Osteoblast (primary cell): ENCODE measurements at regions not wholly inside any gene's neighbourhood (a gene's known extent, or its start where the extent isn't known, plus 50 kb on each side); places are given as distances from the start of the nearest gene placed in this dataset.

Experiments
- DNase-seq: peaks from one replicate; pipeline ENCODE4 v3.0.0; 2011; ENCODE audit warnings: low spot score, mixed read lengths; ENCODE audit not compliant: insufficient read length; ENCODE audit errors: missing footprints
- H2AFZ ChIP-seq: 2 replicates; pipeline ENCODE4 v1.6.0; 2011; ENCODE audit warnings: mild to moderate bottlenecking, low read length
- H3K27ac ChIP-seq: 2 replicates; pipeline ENCODE4 v1.5.1; 2011; ENCODE audit warnings: mild to moderate bottlenecking, low read depth, low read length, moderate library complexity
- H3K27me3 ChIP-seq: 2 replicates; pipeline ENCODE4 v1.6.0; 2012; ENCODE audit warnings: mild to moderate bottlenecking, control low read depth, inconsistent platforms, low read length, moderate library complexity; ENCODE audit not compliant: insufficient read depth
- H3K36me3 ChIP-seq: 2 replicates; pipeline ENCODE4 v1.5.1; 2011; ENCODE audit warnings: mild to moderate bottlenecking, low read length, control low read depth, moderate library complexity; ENCODE audit not compliant: insufficient read depth
- H3K4me1 ChIP-seq: 2 replicates; pipeline ENCODE4 v1.5.1; 2011; ENCODE audit warnings: mild to moderate bottlenecking, low read length, control low read depth, moderate library complexity; ENCODE audit not compliant: insufficient read depth
- H3K4me2 ChIP-seq: 2 replicates; pipeline ENCODE4 v1.6.0; 2011; ENCODE audit warnings: mild to moderate bottlenecking, low read length; ENCODE audit not compliant: insufficient read depth
- H3K4me3 ChIP-seq: fragments of 200-600 bp; sonication (generic); 3 replicates; pipeline ENCODE4 v1.5.1; 2012; ENCODE audit warnings: mild to moderate bottlenecking, low read length, inconsistent platforms; ENCODE audit not compliant: insufficient read depth
- H3K79me2 ChIP-seq: 2 replicates; pipeline ENCODE4 v1.6.0; 2012; ENCODE audit warnings: mild to moderate bottlenecking, low read length, control low read depth, inconsistent platforms; ENCODE audit not compliant: insufficient read depth
- H3K9me3 ChIP-seq: 2 replicates; pipeline ENCODE4 v1.5.1; 2011; ENCODE audit warnings: low read depth, low read length, control low read depth
- H4K20me1 ChIP-seq: 2 replicates; pipeline ENCODE4 v1.6.0; 2012; ENCODE audit warnings: mild to moderate bottlenecking, low read length, control low read depth; ENCODE audit not compliant: insufficient read depth
- TF ChIP-seq, protein P1 (sequence below): IDR thresholded peaks from 2 replicates; pipeline ENCODE4 v1.5.1; 2011; ENCODE audit warnings: mild to moderate bottlenecking, low read depth, low read length, moderate library complexity; ENCODE audit errors: extremely low read depth

DNA sequence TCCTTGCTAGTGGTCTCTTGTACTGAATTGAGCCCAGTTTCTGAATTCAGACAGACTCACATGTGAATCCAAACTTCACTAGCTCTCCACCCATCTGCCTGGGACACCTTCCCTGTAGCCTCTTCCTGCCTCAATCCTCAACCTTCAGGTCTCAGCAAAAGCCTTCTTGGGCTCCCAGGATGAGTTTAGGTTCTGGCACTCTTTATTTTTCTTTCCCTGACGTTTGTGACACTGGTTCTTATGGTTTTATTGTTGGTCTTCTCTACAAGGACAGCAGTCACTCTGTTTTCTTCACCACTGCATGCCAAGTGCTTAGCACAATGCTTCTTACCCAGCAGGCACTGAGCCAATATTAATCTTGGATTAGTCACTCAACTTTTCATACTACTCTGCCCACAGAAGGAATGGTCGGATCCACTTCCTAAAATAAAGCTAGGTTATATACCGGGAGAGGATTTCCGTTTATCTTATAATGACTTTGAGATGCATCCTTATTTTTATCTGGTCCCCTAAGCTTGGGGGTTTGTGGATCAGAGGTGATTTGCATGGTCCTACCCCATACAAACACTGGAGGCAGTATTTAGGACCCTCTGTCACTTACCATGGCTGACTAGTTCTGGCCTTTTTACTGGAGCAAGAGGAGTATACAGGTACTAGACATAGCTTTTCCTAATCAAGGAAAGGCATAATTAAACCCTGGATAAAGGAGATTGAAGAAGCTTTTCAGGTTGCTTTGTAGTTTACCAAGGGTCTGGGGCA is 186.3 kb downstream of the MYCN start:
- Histone ChIP-seq H3K36me3 (no peaks in the 10 kb centered on the region), H4K20me1 (no peaks in the 10 kb centered on the region), H3K4me1 (no peaks in the 10 kb centered on the region), H3K79me2 (no peaks in the 10 kb centered on the region), H3K27ac (no peak overlapping the region), H3K4me3 (no peak overlapping the region), H2AFZ (no peak overlapping the region), H3K27me3 (no peaks in the 10 kb centered on the region), H3K4me2 (no peak overlapping the region), H3K9me3 (peaks cover 5% of the 10 kb centered on the region)
- DNase-seq = no peak
- TF ChIP-seq, protein P1, sequence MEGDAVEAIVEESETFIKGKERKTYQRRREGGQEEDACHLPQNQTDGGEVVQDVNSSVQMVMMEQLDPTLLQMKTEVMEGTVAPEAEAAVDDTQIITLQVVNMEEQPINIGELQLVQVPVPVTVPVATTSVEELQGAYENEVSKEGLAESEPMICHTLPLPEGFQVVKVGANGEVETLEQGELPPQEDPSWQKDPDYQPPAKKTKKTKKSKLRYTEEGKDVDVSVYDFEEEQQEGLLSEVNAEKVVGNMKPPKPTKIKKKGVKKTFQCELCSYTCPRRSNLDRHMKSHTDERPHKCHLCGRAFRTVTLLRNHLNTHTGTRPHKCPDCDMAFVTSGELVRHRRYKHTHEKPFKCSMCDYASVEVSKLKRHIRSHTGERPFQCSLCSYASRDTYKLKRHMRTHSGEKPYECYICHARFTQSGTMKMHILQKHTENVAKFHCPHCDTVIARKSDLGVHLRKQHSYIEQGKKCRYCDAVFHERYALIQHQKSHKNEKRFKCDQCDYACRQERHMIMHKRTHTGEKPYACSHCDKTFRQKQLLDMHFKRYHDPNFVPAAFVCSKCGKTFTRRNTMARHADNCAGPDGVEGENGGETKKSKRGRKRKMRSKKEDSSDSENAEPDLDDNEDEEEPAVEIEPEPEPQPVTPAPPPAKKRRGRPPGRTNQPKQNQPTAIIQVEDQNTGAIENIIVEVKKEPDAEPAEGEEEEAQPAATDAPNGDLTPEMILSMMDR = no peak

DNA sequence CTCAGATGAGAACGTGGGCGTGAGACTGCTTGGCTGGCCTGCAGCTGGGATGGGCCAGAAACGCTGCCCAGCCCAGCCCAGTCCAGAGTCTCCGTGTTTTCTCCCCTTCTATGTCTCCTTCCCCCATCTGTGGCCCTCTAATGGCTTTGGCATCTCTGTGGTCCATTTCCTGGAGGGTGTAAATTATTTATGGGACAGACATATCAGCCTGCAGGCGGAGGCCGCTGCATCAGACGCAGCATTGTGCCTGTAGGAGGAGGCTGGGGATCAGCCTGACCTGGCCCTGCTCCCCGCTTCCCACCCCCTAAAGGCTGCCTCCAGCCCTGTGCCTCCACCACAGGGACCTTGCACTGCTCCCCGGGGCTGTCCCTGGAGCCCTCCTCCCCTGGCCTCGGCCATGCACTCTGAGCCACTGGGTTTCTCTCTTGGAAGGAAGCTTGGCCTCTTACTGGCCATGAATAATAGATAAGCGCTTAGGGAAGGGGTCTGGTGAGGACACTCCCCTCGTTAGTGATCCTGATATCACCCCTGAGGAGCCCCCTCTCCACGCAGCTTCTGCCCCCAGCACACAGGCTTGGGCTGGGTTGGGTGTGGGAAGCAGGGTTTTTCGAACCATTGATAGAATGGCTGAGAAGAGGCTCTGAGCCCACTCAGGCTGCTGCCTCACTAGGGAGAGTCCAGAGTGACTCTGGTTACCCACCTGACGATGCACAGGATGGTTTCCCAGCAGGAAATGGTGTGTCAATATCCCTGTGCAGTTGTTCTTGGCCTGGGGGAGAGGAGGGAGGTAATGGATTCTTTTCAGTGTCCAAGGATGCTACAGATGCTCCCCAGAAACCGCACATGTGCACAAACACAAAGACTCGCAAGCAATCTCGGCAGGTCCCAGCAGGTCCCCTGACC is 185.5 kb downstream of the MYCN start:
- Histone ChIP-seq H3K27me3 (no peaks in the 10 kb centered on the region), H3K4me2 (no peak overlapping the region), H3K36me3 (no peaks in the 10 kb centered on the region), H3K4me3 (no peak overlapping the region), H3K4me1 (no peaks in the 10 kb centered on the region), H3K79me2 (no peaks in the 10 kb centered on the region), H3K9me3 (peaks cover 5% of the 10 kb centered on the region), H2AFZ (no peak overlapping the region), H3K27ac (no peak overlapping the region), H4K20me1 (no peaks in the 10 kb centered on the region)
- TF ChIP-seq, protein P1 = no peak
- DNase-seq = no peak

DNA sequence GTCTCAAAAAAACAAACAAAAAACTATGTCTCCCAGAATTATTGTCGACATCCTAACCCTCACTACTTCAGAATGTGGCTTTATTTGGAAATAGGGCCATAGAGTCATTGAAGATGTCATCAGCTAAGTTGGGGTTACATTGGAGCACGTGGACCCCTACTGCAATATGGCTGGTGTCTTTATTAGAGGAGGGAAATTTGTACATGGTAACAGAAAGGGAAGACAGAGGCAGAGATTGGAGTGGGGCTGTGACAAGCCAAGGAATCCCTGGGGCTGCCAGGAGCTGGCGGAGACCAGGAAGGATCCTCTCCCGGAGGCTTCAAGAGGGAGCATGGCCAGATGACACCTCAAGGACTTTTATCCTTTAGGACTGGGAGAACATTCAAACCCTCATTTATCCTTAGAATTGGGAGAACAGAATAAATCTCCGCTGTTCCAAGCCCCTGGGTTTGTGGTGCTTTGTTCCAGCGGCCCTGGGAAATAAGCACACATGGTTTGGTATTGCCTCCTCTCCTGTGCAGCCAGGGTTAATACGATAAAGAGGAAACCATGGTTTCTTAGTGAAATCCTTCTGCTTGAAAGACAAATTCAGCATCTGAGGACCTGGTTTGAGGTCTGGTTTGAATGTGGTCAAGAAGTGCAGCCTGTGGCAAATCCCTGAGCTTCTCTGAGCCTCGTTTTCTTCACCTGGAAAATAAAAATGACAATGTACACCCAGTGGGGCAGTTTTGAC is 184.7 kb downstream of the MYCN start:
- peaks cover 5% of the 10 kb centered on the region for H3K9me3 ChIP-seq
- no peak overlapping the region for H3K4me3 ChIP-seq
- no peak overlapping the region for H2AFZ ChIP-seq
- no peak for DNase-seq
- H3K4me2 ChIP-seq = no peak overlapping the region
- H3K27me3 ChIP-seq = no peaks in the 10 kb centered on the region
- no peaks in the 10 kb centered on the region for H3K79me2 ChIP-seq
- H4K20me1 ChIP-seq = no peaks in the 10 kb centered on the region
- no peaks in the 10 kb centered on the region for H3K4me1 ChIP-seq
- H3K27ac ChIP-seq = no peak overlapping the region
- no peaks in the 10 kb centered on the region for H3K36me3 ChIP-seq
- TF ChIP-seq, protein P1 = no peak
